GM20000 (cell line): ENCODE measurements at regions not wholly inside any gene's neighbourhood (a gene's known extent, or its start where the extent isn't known, plus 50 kb on each side); places are given as distances from the start of the nearest gene placed in this dataset.
"Not testable (repeated sequence)": the region's sequence is repeated elsewhere in the genome, so short reads cannot be mapped to it uniquely, and the experiment has no call there.

Experiments
- DNase-seq: peaks from one replicate; pipeline ENCODE4 v3.0.0; 2012; ENCODE audit warnings: low spot score
- CTCF ChIP-seq: IDR thresholded peaks from 2 replicates; pipeline ENCODE4 v1.5.1; 2012; ENCODE audit warnings: mild to moderate bottlenecking, control low read depth; ENCODE audit errors: extremely low read depth, missing control alignments

GRCh38 chr5:50501491-50502228 lies 60.6 kb upstream of the EMB start:
- DNase-seq, result peak; percentile 20
- TF ChIP-seq CTCF, result no peak

- not testable (repeated sequence) for DNase-seq
Measured at GRCh38 chr5:50513028-50513457, 72.0 kb upstream of the EMB start.

GRCh38 chr5:50521060-50521459 lies 80.0 kb upstream of the EMB start:
- DNase-seq, result not testable (repeated sequence)

GRCh38 chr5:50527514-50528060 lies 86.5 kb upstream of the EMB start:
- DNase-seq, result not testable (repeated sequence)

DNA sequence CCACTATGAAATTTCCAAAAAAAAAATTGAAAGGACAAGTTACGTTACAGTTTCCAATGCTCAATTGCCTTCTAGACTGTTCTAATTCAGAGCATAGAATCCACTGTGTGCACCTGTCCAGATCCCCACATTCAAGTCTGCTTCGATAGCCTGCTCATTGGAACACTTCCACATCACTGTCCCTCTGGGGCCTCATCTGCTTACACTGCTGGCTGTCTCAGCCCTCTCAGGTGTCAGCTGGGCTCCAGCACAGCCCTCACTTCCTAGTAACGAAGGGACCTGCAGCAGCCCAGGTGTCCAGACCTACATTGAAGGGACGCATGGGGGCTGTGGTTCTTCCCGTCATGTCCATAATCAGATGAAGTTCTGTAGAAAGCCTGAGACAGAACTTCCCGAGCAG lies 94.3 kb upstream of the EMB start:
- DNase-seq, result no peak
- no peak for TF ChIP-seq CTCF

GRCh38 chr5:50537534-50537933 lies 96.4 kb upstream of the EMB start:
- DNase-seq, result not testable (repeated sequence)

- no peak for TF ChIP-seq CTCF
- DNase-seq, result peak; percentile 17
Measured at GRCh38 chr5:50547303-50547702, 106.2 kb upstream of the EMB start.

DNA sequence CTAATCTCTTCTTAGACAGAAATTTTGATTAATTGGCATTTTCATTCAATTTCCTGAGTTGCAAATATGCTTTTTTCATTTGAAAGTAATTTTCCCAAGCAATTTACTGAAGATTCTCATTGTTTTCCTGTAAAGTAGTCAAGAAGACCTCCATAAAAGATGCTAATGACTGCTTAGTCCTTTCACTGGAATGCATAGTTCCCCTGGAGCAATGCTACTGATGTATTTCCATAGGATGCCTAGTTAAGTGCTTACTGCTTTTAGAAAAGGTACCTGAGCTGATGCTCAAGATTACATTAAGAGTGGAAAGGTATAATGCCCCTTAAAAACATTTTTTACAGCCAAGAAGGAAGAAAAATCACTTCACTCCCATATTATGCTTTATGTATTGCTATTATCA lies 109.2 kb upstream of the EMB start:
- DNase-seq, result no peak
- TF ChIP-seq CTCF, result no peak

DNA sequence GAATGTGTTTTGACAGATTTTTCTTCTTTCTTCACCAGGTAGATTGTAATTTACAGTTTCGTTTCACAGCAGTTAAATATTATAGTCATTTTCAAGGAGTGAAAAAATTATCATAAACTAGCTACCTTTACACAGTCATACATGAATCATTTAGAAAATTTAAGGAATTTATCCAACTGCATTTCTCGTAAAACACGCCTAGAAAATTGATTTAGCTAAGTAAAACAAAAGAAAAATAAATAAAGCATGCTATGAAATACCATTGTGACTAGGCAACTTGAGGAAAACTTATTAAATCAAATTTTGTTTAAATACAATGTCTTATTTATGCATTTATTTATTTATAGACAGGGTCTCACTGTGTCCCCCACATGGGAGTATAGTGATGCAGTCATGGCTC lies 109.9 kb upstream of the EMB start:
- no peak for TF ChIP-seq CTCF
- DNase-seq, result no peak
